ENCODE measurements at regions not wholly inside any gene's neighbourhood (a gene's known extent, or its start where the extent isn't known, plus 50 kb on each side); places are given as distances from the start of the nearest gene placed in this dataset.

GRCh38 chr12:105423237-105423636 is 92.7 kb downstream of the C12orf75 start:
- no peak for TF ChIP-seq POLR2A (IDR thresholded peaks at IDR 0.05)
- TF ChIP-seq POLR2AphosphoS5 (IDR thresholded peaks at IDR 0.05), result no peak
- TF ChIP-seq CTCF (IDR thresholded peaks at IDR 0.05), result no peak
- no peak for TF ChIP-seq EP300 (IDR thresholded peaks at IDR 0.05)
- no peak for ATAC-seq (ENCODE audit: low FRiP score in 2 of 2)
- H3K27me3 ChIP-seq, result no peaks in the 10 kb centered on the region

GRCh38 chr12:105423921-105424320 is 93.4 kb downstream of the C12orf75 start:
- Histone ChIP-seq H3K4me3 (no peak overlapping the region), H3K4me1 (no peaks in the 10 kb centered on the region), H3K27ac (no peak overlapping the region), H3K27me3 (no peaks in the 10 kb centered on the region), H3K9me3 (no peaks in the 10 kb centered on the region), H3K36me3 (no peaks in the 10 kb centered on the region)
- DNase-seq (no peak), ATAC-seq (ENCODE audit: low FRiP score in 2 of 2) (no peak)
- TF ChIP-seq POLR2AphosphoS5 (IDR thresholded peaks at IDR 0.05) (no peak), POLR2A (IDR thresholded peaks at IDR 0.05) (no peak), EP300 (IDR thresholded peaks at IDR 0.05) (no peak), CTCF (IDR thresholded peaks at IDR 0.05) (no peak)
- 92 to 96% methylated on average over 7 of the region's 7 CpGs for WGBS, 2 donors

More at GRCh38 chr12:105423237-105423636, 92.7 kb downstream of the C12orf75 start:
- no peak for DNase-seq
- H3K4me1 ChIP-seq, result no peaks in the 10 kb centered on the region
- H3K36me3 ChIP-seq, result no peaks in the 10 kb centered on the region
- no peaks in the 10 kb centered on the region for H3K9me3 ChIP-seq
- no peak overlapping the region for H3K27ac ChIP-seq
- no peak overlapping the region for H3K4me3 ChIP-seq

- Histone ChIP-seq H3K27me3 (no peaks in the 10 kb centered on the region), H3K9me3 (no peaks in the 10 kb centered on the region), H3K4me3 (no peak overlapping the region), H3K27ac (no peak overlapping the region), H3K4me1 (no peaks in the 10 kb centered on the region), H3K36me3 (no peaks in the 10 kb centered on the region)
- no peak for DNase-seq
- 86 to 90% methylated on average over 7 of the region's 7 CpGs for WGBS, 2 donors
- TF ChIP-seq EP300 (IDR thresholded peaks at IDR 0.05), result no peak
- no peak for TF ChIP-seq POLR2A (IDR thresholded peaks at IDR 0.05)
- no peak for TF ChIP-seq POLR2AphosphoS5 (IDR thresholded peaks at IDR 0.05)
- no peak for TF ChIP-seq CTCF (IDR thresholded peaks at IDR 0.05)
- no peak for ATAC-seq (ENCODE audit: low FRiP score in 2 of 2)
Observed at GRCh38 chr12:105425254-105426174, 95.0 kb downstream of the C12orf75 start.

GRCh38 chr12:105426766-105427165 is 96.3 kb downstream of the C12orf75 start:
- Histone ChIP-seq H3K4me3 (no peak overlapping the region), H3K36me3 (no peaks in the 10 kb centered on the region), H3K27ac (no peak overlapping the region), H3K9me3 (no peaks in the 10 kb centered on the region), H3K4me1 (no peaks in the 10 kb centered on the region), H3K27me3 (no peaks in the 10 kb centered on the region)
- ATAC-seq (ENCODE audit: low FRiP score in 2 of 2), result no peak
- 88 to 89% methylated on average over 3 of the region's 3 CpGs for WGBS, 2 donors
- no peak for DNase-seq
- TF ChIP-seq POLR2A (IDR thresholded peaks at IDR 0.05) (no peak), CTCF (IDR thresholded peaks at IDR 0.05) (no peak), POLR2AphosphoS5 (IDR thresholded peaks at IDR 0.05) (no peak), EP300 (IDR thresholded peaks at IDR 0.05) (no peak)

GRCh38 chr12:105427883-105428282 is 97.4 kb downstream of the C12orf75 start:
- ATAC-seq (ENCODE audit: low FRiP score in 2 of 2) (no peak), DNase-seq (no peak)
- Histone ChIP-seq H3K36me3 (no peaks in the 10 kb centered on the region), H3K27me3 (no peaks in the 10 kb centered on the region), H3K4me1 (no peaks in the 10 kb centered on the region), H3K27ac (no peak overlapping the region), H3K9me3 (no peaks in the 10 kb centered on the region), H3K4me3 (no peak overlapping the region)
- TF ChIP-seq CTCF (IDR thresholded peaks at IDR 0.05) (no peak), POLR2AphosphoS5 (IDR thresholded peaks at IDR 0.05) (no peak), EP300 (IDR thresholded peaks at IDR 0.05) (no peak), POLR2A (IDR thresholded peaks at IDR 0.05) (no peak)

Measured in upper lobe of left lung (tissue), 6 donors.